Stimulated activated naive CD8-positive, alpha-beta T cell treated with anti-CD3 and anti-CD28 coated beads, Interleukin-15, amount 100 ng/mL, for 72 hours (primary cell): ENCODE measurements at regions not wholly inside any gene's neighbourhood (a gene's known extent, or its start where the extent isn't known, plus 50 kb on each side); places are given as distances from the start of the nearest gene placed in this dataset.
A peak's percentile ranks its signal among the peaks of the same experiment; 100 is the strongest.

Experiments
- ATAC-seq: fragments of 150-1000 bp; cut with Tn5 transposase; 2 replicates; pipeline ENCODE4 v1.10.0; 2021; ENCODE audit warnings: mild to moderate bottlenecking, moderate library complexity
- DNase-seq, 2 donors: peaks; one replicate each; pipeline ENCODE4 v3.0.0; 2021 to 2022
- H3K27ac Mint-ChIP-seq, 2 donors: one replicate each; pipeline ENCODE4 v1.8.0; 2022; ENCODE audit warnings: mild to moderate bottlenecking in 2 of 2, mixed read lengths in 2 of 2, moderate library complexity in 2 of 2
- H3K27me3 Mint-ChIP-seq: one replicate; pipeline ENCODE4 v1.8.0; 2022; ENCODE audit warnings: mixed read lengths
- H3K4me1 Mint-ChIP-seq: one replicate; pipeline ENCODE4 v1.8.0; 2022; ENCODE audit warnings: mild to moderate bottlenecking, mixed read lengths
- H3K4me3 Mint-ChIP-seq, 2 donors: one replicate each; pipeline ENCODE4 v1.8.0; 2022; ENCODE audit warnings: mild to moderate bottlenecking in 2 of 2, mixed read lengths in 2 of 2, moderate library complexity in 1 of 2
- H3K9me3 Mint-ChIP-seq, 2 donors: one replicate each; pipeline ENCODE4 v1.8.0; 2022; ENCODE audit warnings: mixed read lengths in 2 of 2

DNA sequence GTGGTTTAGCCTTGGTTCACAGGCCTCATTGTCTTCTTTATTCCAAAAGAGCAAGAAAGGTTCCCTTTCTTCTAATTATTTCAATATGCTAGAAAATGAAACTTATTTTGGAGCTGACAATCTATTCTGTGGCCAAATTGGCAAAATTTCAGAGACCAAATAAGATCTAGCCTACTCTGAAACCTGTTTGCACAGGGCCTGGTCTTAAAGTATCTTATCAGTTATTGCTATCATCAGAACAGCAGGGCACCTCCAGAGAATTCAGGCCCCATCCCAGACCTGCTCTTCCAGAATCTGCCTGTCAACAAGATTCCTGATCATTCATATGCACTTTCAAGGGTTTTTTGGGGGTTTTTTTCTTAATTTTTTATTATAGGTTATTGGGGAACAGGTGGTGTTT, 198.7 kb downstream of the ANAPC1 start:
- Mint-ChIP-seq H3K4me3 (no peak overlapping the region), H3K27ac (no peak overlapping the region), H3K27me3 (no peaks in the 10 kb centered on the region), H3K4me1 (no peaks in the 10 kb centered on the region), H3K9me3 (no peaks in the 10 kb centered on the region)
- ATAC-seq, result no peak
- DNase-seq, result no peak

DNA sequence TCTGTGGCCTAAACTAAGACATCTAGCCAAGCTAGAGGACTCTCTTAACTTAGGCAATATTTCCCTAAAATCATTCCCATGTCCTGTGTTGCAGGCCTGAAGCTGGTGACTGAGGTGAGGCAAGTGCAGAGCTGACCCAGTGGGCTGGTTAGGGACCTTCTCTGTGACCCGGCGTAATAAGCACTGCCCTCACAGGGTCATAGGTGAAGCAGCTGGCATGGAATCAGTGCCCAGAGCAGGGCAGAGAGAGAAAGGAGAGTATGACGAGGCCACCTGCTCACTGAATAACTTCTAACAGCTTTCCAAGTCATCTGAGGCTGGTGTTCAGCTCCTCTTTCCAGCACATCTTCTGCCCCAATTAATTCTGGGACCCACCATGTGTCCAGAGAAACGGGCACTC, 197.0 kb downstream of the ANAPC1 start:
- Mint-ChIP-seq H3K9me3 (no peaks in the 10 kb centered on the region), H3K27ac (no peak overlapping the region), H3K27me3 (peaks cover 1% of the 10 kb centered on the region), H3K4me3 (no peak overlapping the region), H3K4me1 (no peaks in the 10 kb centered on the region)
- DNase-seq, result no peak
- no peak for ATAC-seq

DNA sequence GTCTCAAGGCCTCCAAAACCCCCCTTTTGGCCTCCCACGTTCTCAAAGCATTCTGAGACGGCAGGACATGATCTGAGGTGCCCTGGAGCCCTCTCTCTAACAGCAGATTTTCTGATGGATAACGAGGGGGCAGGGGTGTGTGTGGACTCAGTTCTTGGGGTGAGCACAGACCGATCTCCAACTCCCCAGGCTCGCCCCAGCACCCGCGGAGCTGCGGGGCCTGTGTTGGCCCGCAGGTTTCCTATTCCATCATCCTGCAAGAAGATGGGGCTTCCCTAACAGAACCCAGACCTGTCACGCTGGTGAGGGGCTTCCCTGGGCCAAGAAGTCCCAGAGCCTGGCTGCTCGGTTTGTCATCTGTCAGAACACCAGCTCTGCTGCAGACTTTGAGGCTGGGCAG, 196.1 kb downstream of the ANAPC1 start:
- H3K9me3 Mint-ChIP-seq, result no peaks in the 10 kb centered on the region
- DNase-seq, result no peak
- H3K4me3 Mint-ChIP-seq, result no peak overlapping the region
- no peaks in the 10 kb centered on the region for H3K4me1 Mint-ChIP-seq
- peaks cover 8% of the 10 kb centered on the region for H3K27me3 Mint-ChIP-seq
- no peak for ATAC-seq
- no peak overlapping the region for H3K27ac Mint-ChIP-seq

- ATAC-seq (no peak), DNase-seq (no peak)
- H3K4me1 Mint-ChIP-seq, result no peaks in the 10 kb centered on the region
- H3K27ac Mint-ChIP-seq, result no peak overlapping the region
- H3K4me3 Mint-ChIP-seq, result no peak overlapping the region
- H3K9me3 Mint-ChIP-seq, result no peaks in the 10 kb centered on the region
- H3K27me3 Mint-ChIP-seq, result peaks cover 8% of the 10 kb centered on the region
Measured at GRCh38 chr2:111688482-111688881, 195.5 kb downstream of the ANAPC1 start.

DNA sequence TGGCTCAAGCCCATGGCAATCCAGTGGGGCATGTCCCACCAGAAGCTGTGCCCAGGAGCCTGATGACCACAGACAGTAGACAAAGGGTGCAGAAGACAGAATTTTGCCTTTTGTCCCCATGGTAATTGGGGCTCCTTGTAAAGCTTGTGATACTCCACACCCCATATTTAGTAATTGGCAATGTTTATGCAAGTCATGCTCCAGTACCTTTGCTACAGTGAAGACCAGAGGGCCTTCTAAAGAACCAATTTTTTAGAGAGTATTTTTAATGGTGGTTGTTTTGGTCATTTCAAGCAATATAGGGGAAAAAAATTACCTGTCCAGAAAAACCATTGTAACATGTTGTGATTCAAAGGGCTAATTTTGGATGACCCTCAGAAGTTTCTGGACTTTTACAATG, 194.8 kb downstream of the ANAPC1 start:
- peaks cover 8% of the 10 kb centered on the region for H3K27me3 Mint-ChIP-seq
- no peak overlapping the region for H3K4me3 Mint-ChIP-seq
- ATAC-seq, result no peak
- no peaks in the 10 kb centered on the region for H3K4me1 Mint-ChIP-seq
- no peak overlapping the region for H3K27ac Mint-ChIP-seq
- H3K9me3 Mint-ChIP-seq, result no peaks in the 10 kb centered on the region
- no peak for DNase-seq

GRCh38 chr2:111689941-111690340, 194.1 kb downstream of the ANAPC1 start:
- H3K4me1 Mint-ChIP-seq, result no peaks in the 10 kb centered on the region
- no peak overlapping the region for H3K4me3 Mint-ChIP-seq
- peaks cover 8% of the 10 kb centered on the region for H3K27me3 Mint-ChIP-seq
- no peak overlapping the region for H3K27ac Mint-ChIP-seq
- ATAC-seq, result no peak
- no peak for DNase-seq
- no peaks in the 10 kb centered on the region for H3K9me3 Mint-ChIP-seq

GRCh38 chr2:111691164-111691875, 192.7 kb downstream of the ANAPC1 start:
- peaks cover 8% of the 10 kb centered on the region for H3K27me3 Mint-ChIP-seq
- no peak overlapping the region for H3K27ac Mint-ChIP-seq
- no peaks in the 10 kb centered on the region for H3K4me1 Mint-ChIP-seq
- no peaks in the 10 kb centered on the region for H3K9me3 Mint-ChIP-seq
- DNase-seq (no peak), ATAC-seq (no peak)
- no peak overlapping the region for H3K4me3 Mint-ChIP-seq

DNA sequence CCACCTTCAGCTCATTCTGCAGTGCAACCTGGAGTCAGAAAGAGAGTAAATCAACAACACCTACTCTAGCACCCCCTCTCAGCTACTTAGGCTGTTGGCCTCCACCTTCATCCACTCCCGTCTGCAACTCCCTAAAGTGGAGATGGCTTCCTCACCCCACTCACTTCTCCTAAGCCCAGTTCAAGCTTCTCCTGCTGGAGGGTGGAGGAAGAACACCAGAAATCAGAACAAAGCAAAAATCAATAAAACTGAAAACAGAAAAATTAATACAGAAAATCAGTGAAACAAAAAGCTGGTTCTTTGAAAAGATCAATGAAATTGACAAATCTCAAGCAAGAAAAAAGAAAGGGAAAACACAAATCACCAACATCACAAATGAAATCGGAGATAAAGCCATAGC, 191.7 kb downstream of the ANAPC1 start:
- Mint-ChIP-seq H3K27me3 (peaks cover 8% of the 10 kb centered on the region), H3K4me3 (no peak overlapping the region), H3K9me3 (no peaks in the 10 kb centered on the region), H3K4me1 (no peaks in the 10 kb centered on the region), H3K27ac (peak overlapping the region in 1 of 2 donors; percentile 36)
- ATAC-seq, result no peak
- DNase-seq, result no peak

- Mint-ChIP-seq H3K4me3 (no peak overlapping the region), H3K9me3 (no peaks in the 10 kb centered on the region), H3K27me3 (peaks cover 8% of the 10 kb centered on the region), H3K4me1 (peaks cover 11% of the 10 kb centered on the region), H3K27ac (no peak overlapping the region)
- DNase-seq (no peak), ATAC-seq (no peak)
Measured at GRCh38 chr2:111694700-111695101, 189.3 kb downstream of the ANAPC1 start.

DNA sequence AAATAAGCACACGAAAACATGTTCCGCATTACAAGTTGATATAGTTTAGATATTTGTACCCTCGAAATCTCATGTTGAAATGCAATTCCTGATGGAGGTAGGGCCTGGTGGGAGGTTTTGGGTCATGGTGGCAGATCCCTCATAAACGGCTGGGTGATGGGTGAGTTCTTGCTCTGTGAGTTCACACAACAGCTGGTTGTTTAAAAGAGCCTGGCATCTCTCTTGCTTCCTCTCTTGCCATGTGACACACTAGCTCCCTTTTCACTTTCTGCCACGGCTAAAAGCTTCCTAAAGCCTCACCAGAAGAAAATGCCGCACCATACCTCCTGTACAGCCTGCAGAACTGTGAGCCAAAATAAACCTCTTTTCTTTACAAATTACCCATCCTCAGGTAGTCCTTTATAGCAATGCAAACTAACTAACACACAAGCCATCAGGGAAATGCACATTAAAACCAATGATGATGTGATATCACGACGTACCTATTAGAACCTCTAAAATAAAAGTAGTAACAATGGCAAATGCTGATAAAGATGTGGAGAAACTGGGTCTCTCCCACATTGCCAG, 188.5 kb downstream of the ANAPC1 start:
- Mint-ChIP-seq H3K9me3 (no peaks in the 10 kb centered on the region), H3K27ac (no peak overlapping the region), H3K4me3 (no peak overlapping the region), H3K27me3 (peaks cover 8% of the 10 kb centered on the region), H3K4me1 (peaks cover 11% of the 10 kb centered on the region)
- ATAC-seq, result no peak
- DNase-seq, result no peak

DNA sequence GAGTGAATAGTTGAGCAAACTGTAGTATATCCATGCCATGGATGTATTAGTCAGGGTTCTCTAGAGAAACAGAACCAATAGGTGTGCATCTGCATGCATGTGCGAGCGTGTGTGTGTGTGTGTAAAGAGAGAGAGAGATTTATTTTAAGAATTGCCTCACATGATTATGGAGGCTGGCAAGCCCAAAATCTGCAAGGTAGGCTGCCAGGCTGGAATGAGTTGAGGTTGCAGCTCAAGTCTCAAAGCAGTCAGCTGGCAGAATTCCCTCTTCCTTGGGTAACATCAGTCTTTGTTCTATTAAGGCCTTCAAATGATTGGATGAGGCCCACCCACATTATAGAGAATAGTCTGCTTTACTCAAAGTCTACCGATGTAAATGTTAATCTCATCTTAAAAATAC, 187.8 kb downstream of the ANAPC1 start:
- Mint-ChIP-seq H3K27me3 (peaks cover 11% of the 10 kb centered on the region), H3K9me3 (no peaks in the 10 kb centered on the region), H3K27ac (no peak overlapping the region), H3K4me1 (peaks cover 11% of the 10 kb centered on the region), H3K4me3 (no peak overlapping the region)
- DNase-seq (no peak), ATAC-seq (no peak)

DNA sequence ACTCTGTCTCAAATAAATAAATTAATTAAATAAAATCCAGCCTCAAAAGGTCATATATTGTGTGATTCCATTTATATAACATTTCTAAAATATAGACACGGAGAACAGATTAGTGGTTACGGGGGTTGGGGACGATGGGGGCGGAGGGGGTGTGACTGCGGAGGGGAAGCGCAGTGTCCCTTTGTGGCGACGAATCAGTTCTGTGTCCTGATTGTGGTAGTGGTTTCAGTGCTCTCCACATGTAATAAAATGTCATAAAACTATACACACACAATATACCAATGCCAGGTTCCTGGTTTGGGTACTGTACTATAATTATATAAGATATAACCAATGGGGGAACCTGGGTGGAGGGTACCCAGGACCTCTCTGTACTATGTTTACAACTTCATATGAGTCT, 186.4 kb downstream of the ANAPC1 start:
- ATAC-seq (no peak), DNase-seq (no peak)
- Mint-ChIP-seq H3K4me1 (peaks cover 22% of the 10 kb centered on the region), H3K9me3 (no peaks in the 10 kb centered on the region), H3K27ac (no peak overlapping the region), H3K27me3 (peaks cover 18% of the 10 kb centered on the region), H3K4me3 (no peak overlapping the region)

- no peak for ATAC-seq
- H3K4me3 Mint-ChIP-seq, result no peak overlapping the region
- H3K27me3 Mint-ChIP-seq, result peaks cover 22% of the 10 kb centered on the region
- no peak for DNase-seq
- no peaks in the 10 kb centered on the region for H3K9me3 Mint-ChIP-seq
- no peak overlapping the region for H3K27ac Mint-ChIP-seq
- peaks cover 24% of the 10 kb centered on the region for H3K4me1 Mint-ChIP-seq
Measured at GRCh38 chr2:111698089-111698488, 185.9 kb downstream of the ANAPC1 start.

DNA sequence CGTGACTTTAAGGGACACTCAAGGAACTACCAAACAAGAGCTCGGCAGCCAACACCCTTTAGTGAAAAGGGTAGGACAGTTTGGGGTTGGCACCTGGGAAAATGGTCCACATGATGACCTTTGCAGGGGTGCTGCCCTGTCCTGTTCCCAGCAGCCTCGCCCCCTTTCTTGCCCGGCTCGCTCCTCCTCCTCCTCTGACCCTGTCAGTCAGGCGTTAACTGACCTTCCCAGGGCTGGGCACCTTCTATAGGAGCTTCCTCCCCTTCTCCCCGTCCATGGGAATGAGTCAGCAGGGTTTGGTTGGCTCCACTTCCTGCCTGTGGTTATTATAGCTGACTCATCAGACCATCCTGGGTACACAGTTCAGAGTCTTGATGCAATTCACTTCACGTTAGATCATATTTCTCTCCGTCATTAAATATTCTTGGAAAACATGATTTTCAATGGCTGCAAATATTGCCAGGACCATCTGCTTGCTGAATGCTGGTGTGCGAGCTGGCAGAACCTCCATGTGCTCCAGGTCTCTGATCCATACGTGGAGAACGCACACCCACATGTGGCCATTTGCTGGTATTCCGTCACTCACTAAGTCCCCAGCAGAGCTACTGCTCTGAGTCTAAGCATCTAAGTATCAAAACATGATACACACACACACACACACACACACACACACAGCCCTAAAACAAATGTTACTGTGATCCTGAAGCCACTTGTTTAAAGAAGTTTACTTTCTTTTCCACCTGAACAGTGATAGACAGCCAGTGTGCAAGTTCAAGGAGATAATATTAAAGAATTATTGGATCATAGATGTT, 185.0 kb downstream of the ANAPC1 start:
- peaks cover 31% of the 10 kb centered on the region for H3K27me3 Mint-ChIP-seq
- peak overlapping the region; percentile 47 to 73 for H3K4me3 Mint-ChIP-seq
- DNase-seq, result peak; percentile 32 to 71
- H3K27ac Mint-ChIP-seq, result peak overlapping the region; percentile 48 to 79
- H3K4me1 Mint-ChIP-seq, result peaks cover 24% of the 10 kb centered on the region
- H3K9me3 Mint-ChIP-seq, result no peaks in the 10 kb centered on the region
- ATAC-seq, result peak; percentile 92

- H3K27ac Mint-ChIP-seq, result peak overlapping the region in 1 of 2 donors; percentile 12
- no peak for DNase-seq
- ATAC-seq, result no peak
- H3K4me3 Mint-ChIP-seq, result no peak overlapping the region
- peaks cover 35% of the 10 kb centered on the region for H3K27me3 Mint-ChIP-seq
- peaks cover 39% of the 10 kb centered on the region for H3K4me1 Mint-ChIP-seq
- no peaks in the 10 kb centered on the region for H3K9me3 Mint-ChIP-seq
Measured at GRCh38 chr2:111701266-111701665, 182.7 kb downstream of the ANAPC1 start.

- peaks cover 38% of the 10 kb centered on the region for H3K27me3 Mint-ChIP-seq
- DNase-seq (no peak), ATAC-seq (no peak)
- H3K9me3 Mint-ChIP-seq, result no peaks in the 10 kb centered on the region
- peaks cover 44% of the 10 kb centered on the region for H3K4me1 Mint-ChIP-seq
- no peak overlapping the region for H3K4me3 Mint-ChIP-seq
- no peak overlapping the region for H3K27ac Mint-ChIP-seq
Measured at GRCh38 chr2:111701798-111702118, 182.2 kb downstream of the ANAPC1 start.
